Liver (tissue), 3 donors: ENCODE measurements at regions not wholly inside any gene's neighbourhood (a gene's known extent, or its start where the extent isn't known, plus 50 kb on each side); places are given as distances from the start of the nearest gene placed in this dataset.

ENCODE experiments used
- GABPA ChIP-seq, 2 donors: IDR thresholded peaks in 1 of 2; conservative IDR thresholded peaks in 1 of 2; 2 replicates each; pipeline ENCODE4 v1.6.1; 2016; ENCODE audit warnings: antibody characterized with exemption in 2 of 2, mild to moderate bottlenecking in 1 of 2, moderate library complexity in 1 of 2
- TAF1 ChIP-seq: conservative IDR thresholded peaks from 2 replicates; pipeline ENCODE4 v1.6.1; 2016; ENCODE audit warnings: antibody characterized with exemption, mild to moderate bottlenecking
- TF ChIP-seq, protein P1 (sequence below): fragments of 150-350 bp; IDR thresholded peaks from 2 replicates; pipeline ENCODE4 v1.5.1; 2017; ENCODE audit warnings: improper control_type of control experiment, low read depth, low read length; ENCODE audit not compliant: missing input control
- donor health status: healthy.
- donor health status: healthy.

DNA sequence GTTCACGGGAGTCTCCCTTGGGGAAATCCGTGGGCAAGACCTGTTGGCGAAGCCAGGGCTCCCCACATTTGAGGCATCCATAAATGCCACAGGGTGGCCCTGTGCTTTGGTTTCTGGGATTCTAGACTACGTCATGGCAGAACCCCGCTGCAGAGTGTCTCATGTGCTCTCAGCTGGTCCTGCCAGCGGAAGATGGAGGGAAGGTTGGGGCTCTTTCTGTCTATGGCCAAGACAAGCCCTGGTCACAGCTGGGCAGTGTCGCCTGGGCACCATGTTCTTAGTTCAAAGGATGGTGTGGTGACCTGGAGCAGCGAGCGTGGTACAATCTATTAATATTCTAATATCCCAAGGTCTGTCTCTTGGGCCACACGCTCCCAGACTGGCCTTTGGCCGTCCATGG, 511.7 kb downstream of the TBC1D22A start:
- TF ChIP-seq GABPA (IDR thresholded peaks at IDR 0.05 in 1 of 2, conservative IDR thresholded peaks at IDR 0.05 in 1 of 2) (no peak), TAF1 (no peak)
- TF ChIP-seq, protein P1, sequence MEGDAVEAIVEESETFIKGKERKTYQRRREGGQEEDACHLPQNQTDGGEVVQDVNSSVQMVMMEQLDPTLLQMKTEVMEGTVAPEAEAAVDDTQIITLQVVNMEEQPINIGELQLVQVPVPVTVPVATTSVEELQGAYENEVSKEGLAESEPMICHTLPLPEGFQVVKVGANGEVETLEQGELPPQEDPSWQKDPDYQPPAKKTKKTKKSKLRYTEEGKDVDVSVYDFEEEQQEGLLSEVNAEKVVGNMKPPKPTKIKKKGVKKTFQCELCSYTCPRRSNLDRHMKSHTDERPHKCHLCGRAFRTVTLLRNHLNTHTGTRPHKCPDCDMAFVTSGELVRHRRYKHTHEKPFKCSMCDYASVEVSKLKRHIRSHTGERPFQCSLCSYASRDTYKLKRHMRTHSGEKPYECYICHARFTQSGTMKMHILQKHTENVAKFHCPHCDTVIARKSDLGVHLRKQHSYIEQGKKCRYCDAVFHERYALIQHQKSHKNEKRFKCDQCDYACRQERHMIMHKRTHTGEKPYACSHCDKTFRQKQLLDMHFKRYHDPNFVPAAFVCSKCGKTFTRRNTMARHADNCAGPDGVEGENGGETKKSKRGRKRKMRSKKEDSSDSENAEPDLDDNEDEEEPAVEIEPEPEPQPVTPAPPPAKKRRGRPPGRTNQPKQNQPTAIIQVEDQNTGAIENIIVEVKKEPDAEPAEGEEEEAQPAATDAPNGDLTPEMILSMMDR = no peak
